Vagina (tissue), 2 donors: ENCODE measurements at regions not wholly inside any gene's neighbourhood (a gene's known extent, or its start where the extent isn't known, plus 50 kb on each side); places are given as distances from the start of the nearest gene placed in this dataset.

Source experiments
- CTCF ChIP-seq, 3 experiments: fragments of 450-650 bp in 2 of 3; fragments of 200-600 bp in 1 of 3; sonication (generic) in 1 of 3; IDR thresholded peaks; one replicate each; pipeline ENCODE4 v1.5.1; 2017 to 2019; ENCODE audit warnings: antibody characterized with exemption in 3 of 3, mild to moderate bottlenecking in 2 of 3, moderate library complexity in 2 of 3
- POLR2AphosphoS5 ChIP-seq, 2 donors: sonication (generic); formaldehyde crosslinking; IDR thresholded peaks; one replicate each; pipeline ENCODE4 v1.9.0; 2017; ENCODE audit warnings: antibody characterized with exemption in 2 of 2, mild to moderate bottlenecking in 2 of 2, low read depth in 1 of 2; ENCODE audit not compliant: insufficient read depth in 1 of 2

DNA sequence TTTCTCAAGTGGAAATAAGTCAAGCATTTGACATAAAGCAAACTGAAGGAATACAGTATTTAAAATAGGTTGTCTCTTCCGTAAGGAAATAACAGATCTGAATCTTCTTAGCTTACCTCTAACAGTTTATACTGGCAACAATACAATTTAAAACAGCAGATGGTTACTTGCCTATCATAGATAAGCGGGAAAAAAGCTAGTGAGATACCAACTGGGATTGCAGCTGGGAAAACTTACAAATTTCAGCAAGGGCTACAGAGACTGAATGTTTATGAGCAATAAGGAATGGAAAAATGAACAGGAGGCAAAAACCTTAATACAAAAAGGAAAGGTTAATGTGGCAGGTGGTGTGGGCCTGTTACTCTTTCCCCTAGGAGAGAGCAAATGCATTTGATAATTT is 220.0 kb downstream of the RASSF9 start:
- TF ChIP-seq CTCF (IDR thresholded peaks at IDR 0.05) (no peak), POLR2AphosphoS5 (IDR thresholded peaks at IDR 0.05; ENCODE audit: insufficient read depth in 1 of 2, low read depth in 1 of 2) (no peak)
